22Rv1 (cell line): ENCODE measurements at regions not wholly inside any gene's neighbourhood (a gene's known extent, or its start where the extent isn't known, plus 50 kb on each side); places are given as distances from the start of the nearest gene placed in this dataset.

Experiments used
- H3K27ac ChIP-seq: fragments of 450-650 bp; 2 replicates; pipeline ENCODE4 v1.5.1; 2017
- ZFX ChIP-seq: fragments of 450-650 bp; IDR thresholded peaks from 2 replicates; pipeline ENCODE4 v1.6.1; 2017; ENCODE audit warnings: antibody characterized with exemption, borderline replicate concordance
- TF ChIP-seq, protein P1 (sequence below): fragments of 450-650 bp; IDR thresholded peaks from 2 replicates; pipeline ENCODE4 v1.5.1; 2017; ENCODE audit warnings: mild to moderate bottlenecking

DNA sequence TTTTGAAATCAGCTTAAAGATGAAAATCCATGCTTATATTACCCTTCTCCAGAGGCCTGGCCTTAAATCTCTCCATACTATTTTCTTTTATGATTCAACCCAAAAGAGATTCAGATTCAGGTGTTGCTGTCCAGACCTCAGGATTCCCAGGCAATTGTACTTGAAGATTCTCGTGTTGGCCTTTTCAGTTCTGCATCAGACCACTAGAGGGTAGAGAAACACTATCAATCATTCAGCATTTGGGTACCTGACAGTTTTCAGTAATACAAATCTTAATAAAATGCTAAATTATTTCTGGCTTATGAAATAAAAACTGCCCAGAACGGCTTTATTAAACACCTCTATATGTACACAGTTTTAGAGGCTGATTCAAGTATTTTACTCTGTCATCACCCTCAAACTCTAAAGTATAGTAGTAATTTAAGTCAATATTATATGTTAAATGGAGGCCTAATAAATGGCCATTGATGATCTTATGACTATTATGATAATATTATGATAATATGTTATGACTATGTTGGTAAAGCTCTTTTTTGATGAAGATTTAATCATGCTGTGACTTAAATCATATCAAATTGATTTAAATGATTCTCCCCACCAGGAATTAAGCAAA, 301.1 kb downstream of the DUSP6 start:
- no peak overlapping the region for H3K27ac ChIP-seq
- TF ChIP-seq ZFX = no peak
- TF ChIP-seq, protein P1, sequence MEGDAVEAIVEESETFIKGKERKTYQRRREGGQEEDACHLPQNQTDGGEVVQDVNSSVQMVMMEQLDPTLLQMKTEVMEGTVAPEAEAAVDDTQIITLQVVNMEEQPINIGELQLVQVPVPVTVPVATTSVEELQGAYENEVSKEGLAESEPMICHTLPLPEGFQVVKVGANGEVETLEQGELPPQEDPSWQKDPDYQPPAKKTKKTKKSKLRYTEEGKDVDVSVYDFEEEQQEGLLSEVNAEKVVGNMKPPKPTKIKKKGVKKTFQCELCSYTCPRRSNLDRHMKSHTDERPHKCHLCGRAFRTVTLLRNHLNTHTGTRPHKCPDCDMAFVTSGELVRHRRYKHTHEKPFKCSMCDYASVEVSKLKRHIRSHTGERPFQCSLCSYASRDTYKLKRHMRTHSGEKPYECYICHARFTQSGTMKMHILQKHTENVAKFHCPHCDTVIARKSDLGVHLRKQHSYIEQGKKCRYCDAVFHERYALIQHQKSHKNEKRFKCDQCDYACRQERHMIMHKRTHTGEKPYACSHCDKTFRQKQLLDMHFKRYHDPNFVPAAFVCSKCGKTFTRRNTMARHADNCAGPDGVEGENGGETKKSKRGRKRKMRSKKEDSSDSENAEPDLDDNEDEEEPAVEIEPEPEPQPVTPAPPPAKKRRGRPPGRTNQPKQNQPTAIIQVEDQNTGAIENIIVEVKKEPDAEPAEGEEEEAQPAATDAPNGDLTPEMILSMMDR = peak; percentile 93

DNA sequence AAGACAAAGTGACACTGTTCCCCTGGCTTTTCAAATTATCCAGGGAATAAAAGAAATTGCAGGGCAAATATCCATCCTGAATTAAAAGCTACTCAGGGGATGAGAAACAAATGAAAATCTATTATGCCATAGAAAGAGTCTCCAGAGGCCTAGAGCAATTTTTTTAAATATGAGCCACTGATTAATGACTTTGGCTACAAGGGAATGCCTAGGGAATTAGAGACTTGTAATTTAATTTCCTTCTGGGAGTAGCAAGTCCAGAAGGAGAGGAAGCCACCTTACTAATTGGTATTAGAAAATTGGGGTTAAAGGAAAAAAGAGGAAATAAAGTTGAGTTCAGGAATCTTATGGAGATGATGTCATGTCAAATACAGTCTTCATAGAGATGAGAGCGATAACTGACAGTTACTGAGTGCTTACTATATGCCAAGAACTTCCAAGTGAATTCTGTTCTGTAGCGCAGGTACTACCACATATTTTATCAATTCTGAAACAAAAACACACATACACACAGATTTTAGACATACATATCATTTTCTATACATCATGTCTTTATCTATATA, 304.4 kb downstream of the DUSP6 start:
- no peak overlapping the region for H3K27ac ChIP-seq
- TF ChIP-seq, protein P1 = no peak
- TF ChIP-seq ZFX = no peak

GRCh38 chr12:89041078-89041477, 311.2 kb downstream of the DUSP6 start:
- TF ChIP-seq, protein P1 = no peak
- TF ChIP-seq ZFX = no peak
- no peak overlapping the region for H3K27ac ChIP-seq

GRCh38 chr12:89040146-89040964, 311.9 kb downstream of the DUSP6 start:
- no peak overlapping the region for H3K27ac ChIP-seq
- TF ChIP-seq, protein P1 = no peak

DNA sequence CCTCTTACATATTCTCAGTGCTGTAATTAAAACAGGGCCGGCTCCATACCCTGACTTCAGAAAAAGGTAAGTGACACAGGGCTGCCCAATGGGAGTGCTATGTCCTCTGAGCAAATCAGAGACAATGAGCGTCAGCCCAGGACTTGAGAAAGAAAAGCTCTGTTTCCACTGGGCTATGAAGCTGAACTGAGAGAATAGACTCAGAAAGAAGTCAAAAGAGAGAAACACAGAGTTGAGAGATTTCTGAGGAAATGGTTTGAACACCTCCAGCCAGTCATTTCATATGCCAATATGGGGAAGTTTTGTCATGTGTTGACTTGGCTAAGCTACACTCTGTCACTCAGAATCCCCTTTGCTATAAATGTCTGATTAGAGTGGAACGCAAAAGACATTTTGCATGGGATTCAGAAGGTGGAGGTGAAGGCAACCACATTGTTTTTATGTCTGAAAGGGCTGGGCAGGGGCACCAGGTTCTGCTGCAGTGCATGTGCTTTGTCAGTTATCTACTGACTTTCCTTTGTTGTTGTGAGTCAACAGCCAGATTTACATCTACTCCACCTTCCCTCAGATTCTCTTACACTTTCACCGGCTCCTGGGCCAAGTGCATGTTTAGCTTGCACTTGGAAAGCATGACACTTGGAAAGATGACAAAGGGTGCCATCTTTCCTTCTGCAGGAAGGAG, 313.3 kb downstream of the DUSP6 start:
- TF ChIP-seq, protein P1 = no peak
- TF ChIP-seq ZFX = no peak
- no peak overlapping the region for H3K27ac ChIP-seq

- H3K27ac ChIP-seq = no peak overlapping the region
These were observed 319.2 kb downstream of the DUSP6 start for GRCh38 chr12:89033062-89033461.

More at GRCh38 chr12:89033062-89033461, 319.2 kb downstream of the DUSP6 start:
- TF ChIP-seq ZFX = no peak
- TF ChIP-seq, protein P1 = no peak
